H1 (cell line): ENCODE measurements at regions not wholly inside any gene's neighbourhood (a gene's known extent, or its start where the extent isn't known, plus 50 kb on each side); places are given as distances from the start of the nearest gene placed in this dataset.

ENCODE experiments used
- ASH2L ChIP-seq: fragments of 200-600, 300-600 bp; sonication (generic); IDR thresholded peaks from one replicate; pipeline ENCODE4 v1.7.1; 2017; ENCODE audit warnings: low read length
- CHD7 ChIP-seq: fragments of 300-600 bp; sonication (generic); IDR thresholded peaks from 2 replicates; pipeline ENCODE4 v1.7.1; 2012; ENCODE audit warnings: low read length, moderate library complexity, mild to moderate bottlenecking, inconsistent platforms; ENCODE audit not compliant: insufficient replicate concordance
- FOSL1 ChIP-seq: IDR thresholded peaks from 2 replicates; pipeline ENCODE4 v1.6.1; 2011; ENCODE audit warnings: mild to moderate bottlenecking, low read depth, low read length, moderate library complexity; ENCODE audit not compliant: insufficient read depth
- JUND ChIP-seq: IDR thresholded peaks from 2 replicates; pipeline ENCODE4 v1.6.1; 2011; ENCODE audit warnings: mild to moderate bottlenecking, improper control_type of control experiment, low read length
- KDM4A ChIP-seq: IDR thresholded peaks from one replicate; pipeline ENCODE4 v1.7.1; 2012; ENCODE audit warnings: low read depth, mild to moderate bottlenecking, moderate library complexity, low read length, inconsistent platforms; ENCODE audit not compliant: severe bottlenecking
- POLR2A ChIP-seq, 2 experiments: IDR thresholded peaks; 1 replicate in 1 of 2; 2 replicates in 1 of 2; pipeline ENCODE4 v1.6.1; 2011; ENCODE audit warnings: low read depth in 2 of 2, low read length in 2 of 2, mild to moderate bottlenecking in 2 of 2; ENCODE audit errors: control extremely low read depth in 1 of 2
- TAF7 ChIP-seq: optimal IDR thresholded peaks from 2 replicates; pipeline ENCODE3; 2011; ENCODE audit warnings: low read depth, mild to moderate bottlenecking, inconsistent platforms, low read length, moderate library complexity, borderline replicate concordance
- YY1 ChIP-seq: IDR thresholded peaks from 2 replicates; pipeline ENCODE4 v1.6.1; 2011; ENCODE audit warnings: low read depth, mild to moderate bottlenecking, low read length

- TF ChIP-seq CHD7 = no peak
- TF ChIP-seq KDM4A = no peak
- TF ChIP-seq FOSL1 = no peak
- no peak for TF ChIP-seq POLR2A (IDR thresholded peaks at IDR 0.05; ENCODE audit: control extremely low read depth in 1 of 2, low read depth in 2 of 2, low read length in 2 of 2)
- no peak for TF ChIP-seq JUND
- TF ChIP-seq ASH2L = no peak
- no peak for TF ChIP-seq TAF7
- TF ChIP-seq YY1 = no peak
These were observed 95.6 kb upstream of the PCDH18 start (continued) for GRCh38 chr4:137627739-137628460.
